Choroid plexus epithelial cell (primary cell): ENCODE measurements at regions not wholly inside any gene's neighbourhood (a gene's known extent, or its start where the extent isn't known, plus 50 kb on each side); places are given as distances from the start of the nearest gene placed in this dataset.

Source experiments
- DNase-seq: peaks from one replicate; pipeline ENCODE4 v3.0.0-alpha.2; 2010; ENCODE audit warnings: low read depth
- H3K4me3 ChIP-seq: 2 replicates; pipeline ENCODE4 v1.5.1; 2011; ENCODE audit warnings: low read depth, mild to moderate bottlenecking, control low read depth, low read length, moderate library complexity
- CTCF ChIP-seq: conservative IDR thresholded peaks from 2 replicates; pipeline ENCODE4 v1.5.1; 2011; ENCODE audit warnings: low read depth, mild to moderate bottlenecking, control low read depth, inconsistent platforms, low read length, moderate library complexity

GRCh38 chr2:56123538-56123937 is 60.3 kb upstream of the CCDC85A start:
- no peak for DNase-seq
- no peak for TF ChIP-seq CTCF
- H3K4me3 ChIP-seq, result no peak overlapping the region

GRCh38 chr2:56127010-56127409 is 56.8 kb upstream of the CCDC85A start:
- no peak for TF ChIP-seq CTCF
- no peak for DNase-seq
- no peak overlapping the region for H3K4me3 ChIP-seq

- TF ChIP-seq CTCF, result no peak
- no peak overlapping the region for H3K4me3 ChIP-seq
- no peak for DNase-seq
These were observed 56.2 kb upstream of the CCDC85A start for GRCh38 chr2:56127463-56128152.

- DNase-seq, result peak; percentile 5
- TF ChIP-seq CTCF, result no peak
- no peak overlapping the region for H3K4me3 ChIP-seq
These were observed 55.6 kb upstream of the CCDC85A start for GRCh38 chr2:56128235-56128634.

GRCh38 chr2:56130463-56131070 is 53.2 kb upstream of the CCDC85A start:
- DNase-seq, result peak; percentile 74
- TF ChIP-seq CTCF, result peak; percentile 92
- no peak overlapping the region for H3K4me3 ChIP-seq

- DNase-seq, result peak; percentile 76
- no peak overlapping the region for H3K4me3 ChIP-seq
- TF ChIP-seq CTCF, result peak; percentile 52
These were observed 51.7 kb upstream of the CCDC85A start for GRCh38 chr2:56132138-56132537.

- H3K4me3 ChIP-seq, result no peak overlapping the region
These were observed 50.3 kb upstream of the CCDC85A start for GRCh38 chr2:56133441-56133840.

More at GRCh38 chr2:56133441-56133840, 50.3 kb upstream of the CCDC85A start:
- no peak for DNase-seq
- no peak for TF ChIP-seq CTCF
